ENCODE measurements at regions not wholly inside any gene's neighbourhood (a gene's known extent, or its start where the extent isn't known, plus 50 kb on each side); places are given as distances from the start of the nearest gene placed in this dataset.

- TF ChIP-seq CTCF (IDR thresholded peaks at IDR 0.05): no peak
Measured at GRCh38 chr13:24618011-24618955, 61.9 kb upstream of the ATP12A start.

- no peak for TF ChIP-seq CTCF (IDR thresholded peaks at IDR 0.05)
Measured at GRCh38 chr13:24619282-24619681, 60.9 kb upstream of the ATP12A start.

- no peak for TF ChIP-seq CTCF (IDR thresholded peaks at IDR 0.05)
Measured at GRCh38 chr13:24623149-24623665, 57.0 kb upstream of the ATP12A start.

GRCh38 chr13:24624363-24624762, 55.8 kb upstream of the ATP12A start:
- TF ChIP-seq CTCF (IDR thresholded peaks at IDR 0.05): no peak

- TF ChIP-seq CTCF (IDR thresholded peaks at IDR 0.05): no peak
Measured at GRCh38 chr13:24624801-24625231, 55.4 kb upstream of the ATP12A start.

GRCh38 chr13:24625331-24625731, 54.9 kb upstream of the ATP12A start:
- no peak for TF ChIP-seq CTCF (IDR thresholded peaks at IDR 0.05)

GRCh38 chr13:24625870-24626849, 54.0 kb upstream of the ATP12A start:
- TF ChIP-seq CTCF (IDR thresholded peaks at IDR 0.05): no peak

All from LNCAP (cell line).